HG03103 (cell line): ENCODE measurements at regions not wholly inside any gene's neighbourhood (a gene's known extent, or its start where the extent isn't known, plus 50 kb on each side); places are given as distances from the start of the nearest gene placed in this dataset.
A peak's percentile ranks its signal among the peaks of the same experiment; 100 is the strongest.

Experiments
- ATAC-seq: cut with Tn5 transposase; IDR thresholded peaks from one replicate; pipeline ENCODE4 v1.9.1; 2021; ENCODE audit warnings: low read depth; ENCODE audit not compliant: unreplicated experiment

- ATAC-seq, result no peak
Measured at GRCh38 chr1:58430421-58431275, 115.9 kb downstream of the OMA1 start.

- no peak for ATAC-seq
Measured at GRCh38 chr1:58426918-58427317, 119.6 kb downstream of the OMA1 start.

- ATAC-seq, result no peak
Measured at GRCh38 chr1:58422436-58422835, 124.1 kb downstream of the OMA1 start.

GRCh38 chr1:58418283-58419228 is 128.0 kb downstream of the OMA1 start:
- no peak for ATAC-seq

- ATAC-seq, result no peak
Measured at GRCh38 chr1:58412071-58412580, 134.4 kb downstream of the OMA1 start.

GRCh38 chr1:58409890-58410289 is 136.6 kb downstream of the OMA1 start:
- ATAC-seq, result no peak

GRCh38 chr1:58409336-58409735 is 137.2 kb downstream of the OMA1 start:
- ATAC-seq, result no peak

- no peak for ATAC-seq
Measured at GRCh38 chr1:58406301-58407071, 140.0 kb downstream of the OMA1 start.

GRCh38 chr1:58405660-58406059 is 140.9 kb downstream of the OMA1 start:
- ATAC-seq, result no peak

GRCh38 chr1:58403894-58404293 is 142.6 kb downstream of the OMA1 start:
- ATAC-seq, result no peak

GRCh38 chr1:58402444-58402843 is 144.1 kb downstream of the OMA1 start:
- no peak for ATAC-seq

GRCh38 chr1:58401991-58402390 is 144.5 kb downstream of the OMA1 start:
- no peak for ATAC-seq

GRCh38 chr1:58399176-58399575 is 147.3 kb downstream of the OMA1 start:
- no peak for ATAC-seq

GRCh38 chr1:58398714-58399113 is 147.8 kb downstream of the OMA1 start:
- no peak for ATAC-seq

- no peak for ATAC-seq
Measured at GRCh38 chr1:58397187-58397820, 149.2 kb downstream of the OMA1 start.

GRCh38 chr1:58396150-58396549 is 150.4 kb downstream of the OMA1 start:
- no peak for ATAC-seq

GRCh38 chr1:58395355-58395754 is 151.2 kb downstream of the OMA1 start:
- no peak for ATAC-seq

GRCh38 chr1:58392083-58392482 is 154.4 kb downstream of the OMA1 start:
- ATAC-seq, result peak; percentile 62

GRCh38 chr1:58391514-58391913 is 155.0 kb downstream of the OMA1 start:
- no peak for ATAC-seq

GRCh38 chr1:58391056-58391455 is 155.5 kb downstream of the OMA1 start:
- no peak for ATAC-seq
